ENCODE measurements at regions not wholly inside any gene's neighbourhood (a gene's known extent, or its start where the extent isn't known, plus 50 kb on each side); places are given as distances from the start of the nearest gene placed in this dataset.

DNA sequence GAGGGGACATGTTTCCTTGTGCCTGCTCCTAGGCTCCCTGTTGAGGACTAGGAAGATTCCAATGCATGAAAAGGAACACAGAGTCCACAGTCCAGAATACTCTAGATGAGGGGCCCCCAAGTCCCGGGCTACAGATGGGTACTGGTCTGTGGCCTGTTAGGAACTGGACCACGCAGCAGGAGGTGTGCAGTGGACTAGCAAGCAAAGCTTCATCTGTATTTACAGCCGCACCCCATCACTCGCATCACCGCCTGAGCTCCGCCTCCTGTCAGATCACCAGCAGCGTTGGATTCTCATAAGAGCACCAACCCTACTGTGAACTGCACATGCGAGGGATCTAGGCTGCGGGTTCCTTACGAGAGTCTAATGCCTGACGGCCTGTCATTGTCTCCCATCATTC is 233.0 kb upstream of the MKLN1 start:
- Histone ChIP-seq H3K27ac (no peak overlapping the region), H3K36me3 (peaks cover 0 to 4% of the 10 kb centered on the region in 2 donors), H3K27me3 (no peaks in the 10 kb centered on the region), H3K9me3 (no peaks in the 10 kb centered on the region), H3K4me1 (peaks cover 83 to 90% of the 10 kb centered on the region in 2 donors), H3K4me3 (replicated peaks in 1 of 3) (no peak overlapping the region)
- intact Hi-C loops (cut with DNase I): no loop called here
- WGBS, 2 donors: 94 to 98% methylated on average over 11 of the region's 11 CpGs
- TF ChIP-seq CTCF (IDR thresholded peaks at IDR 0.05) (no peak), POLR2A (IDR thresholded peaks at IDR 0.05) (no peak)
- DNase-seq: no peak

GRCh38 chr7:131095346-131095745 is 232.3 kb upstream of the MKLN1 start:
- intact Hi-C loops (cut with DNase I): no loop called here
- Histone ChIP-seq H3K27me3 (no peaks in the 10 kb centered on the region), H3K9me3 (no peaks in the 10 kb centered on the region), H3K36me3 (peaks cover 0 to 4% of the 10 kb centered on the region in 2 donors), H3K27ac (no peak overlapping the region), H3K4me1 (peaks cover 88 to 95% of the 10 kb centered on the region in 2 donors), H3K4me3 (replicated peaks in 1 of 3) (no peak overlapping the region)
- no peak for DNase-seq
- 77 to 79% methylated on average over 7 of the region's 7 CpGs for WGBS, 2 donors
- no peak for TF ChIP-seq CTCF (IDR thresholded peaks at IDR 0.05)
- no peak for TF ChIP-seq POLR2A (IDR thresholded peaks at IDR 0.05)

DNA sequence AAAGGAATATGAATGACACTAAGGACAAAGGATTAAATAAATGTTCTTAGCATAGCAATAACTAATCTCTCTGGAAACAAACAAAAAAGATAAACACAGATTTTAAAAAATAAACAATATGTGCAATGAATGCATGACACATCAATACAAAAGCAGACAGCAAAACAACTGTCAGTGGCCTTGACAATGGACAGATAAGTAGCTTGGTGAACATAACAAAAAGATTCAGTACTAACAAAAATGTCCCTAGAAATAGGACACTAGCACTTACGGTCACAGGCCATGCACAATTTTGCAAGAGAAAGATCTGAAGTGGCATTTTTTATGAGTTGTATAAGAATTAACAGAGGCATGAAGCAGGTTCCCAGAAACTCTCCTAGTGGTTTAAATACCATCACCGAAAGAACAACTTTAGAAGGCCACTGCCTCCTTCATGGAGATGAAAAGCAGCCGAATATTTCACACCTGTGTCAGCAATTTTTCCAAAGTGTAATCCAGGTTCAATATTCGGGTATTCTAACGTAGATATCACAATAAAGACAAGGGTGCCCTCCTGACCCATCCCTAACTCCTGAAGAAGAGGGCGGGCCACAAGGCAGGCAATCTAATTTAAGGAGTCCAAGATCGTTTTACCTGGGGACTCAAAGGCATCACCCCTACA is 231.3 kb upstream of the MKLN1 start:
- Histone ChIP-seq H3K27me3 (no peaks in the 10 kb centered on the region), H3K36me3 (peaks cover 0 to 4% of the 10 kb centered on the region in 2 donors), H3K27ac (peak overlapping the region; percentile 41 to 65 (median 59)), H3K4me1 (peaks cover 90 to 95% of the 10 kb centered on the region in 2 donors), H3K4me3 (replicated peaks in 1 of 3) (no peak overlapping the region), H3K9me3 (no peaks in the 10 kb centered on the region)
- DNase-seq: peak in 1 of 2 donors; percentile 21
- TF ChIP-seq POLR2A (IDR thresholded peaks at IDR 0.05) (no peak), CTCF (IDR thresholded peaks at IDR 0.05) (no peak)
- intact Hi-C loops (cut with DNase I): no loop called here
- WGBS, 2 donors: 68% methylated on average over 7 of the region's 7 CpGs

DNA sequence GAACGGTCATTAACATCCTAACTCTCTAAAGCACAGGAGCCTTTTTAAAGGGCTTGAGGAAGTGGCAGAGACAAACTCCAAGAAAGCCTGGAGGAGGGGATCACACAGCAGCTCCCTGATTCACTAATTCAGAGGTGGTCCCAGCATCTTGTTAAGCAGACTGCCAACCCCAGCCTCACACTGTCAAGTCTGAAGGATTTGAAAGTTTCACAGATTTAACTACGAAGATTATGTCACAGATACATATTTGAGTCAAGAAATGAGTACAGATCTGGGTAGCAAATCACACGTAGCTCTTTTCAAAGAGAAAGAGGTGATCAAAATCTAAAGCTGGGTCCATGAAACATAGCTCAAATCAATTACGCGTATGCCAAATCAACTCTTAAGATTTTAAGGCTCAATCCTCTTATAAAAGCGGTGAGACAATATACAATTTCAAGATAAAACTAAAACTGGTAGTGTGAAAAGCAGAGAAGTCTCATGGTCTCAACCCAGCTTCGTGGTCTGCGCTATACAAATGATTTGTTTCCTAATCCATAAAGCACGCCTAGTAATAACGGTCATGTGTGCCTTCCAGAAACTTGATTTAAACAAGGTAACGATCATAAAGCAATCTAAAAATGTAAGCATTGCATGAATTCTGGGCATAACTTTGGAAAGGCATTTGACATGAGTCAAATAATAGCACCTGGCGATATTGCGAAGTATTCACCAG is 229.9 kb upstream of the MKLN1 start:
- peaks cover 87 to 88% of the 10 kb centered on the region in 2 donors for H3K4me1 ChIP-seq
- H3K36me3 ChIP-seq: peaks cover 0 to 4% of the 10 kb centered on the region in 2 donors
- intact Hi-C loops (cut with DNase I): no loop called here
- TF ChIP-seq POLR2A (IDR thresholded peaks at IDR 0.05) (no peak), CTCF (IDR thresholded peaks at IDR 0.05) (no peak)
- no peaks in the 10 kb centered on the region for H3K9me3 ChIP-seq
- 83 to 84% methylated on average over 13 of the region's 13 CpGs for WGBS, 2 donors
- H3K4me3 ChIP-seq (replicated peaks in 1 of 3): no peak overlapping the region
- peak overlapping the region in 2 of 3 donors; percentile 59 to 65 for H3K27ac ChIP-seq
- H3K27me3 ChIP-seq: no peaks in the 10 kb centered on the region
- DNase-seq: no peak

DNA sequence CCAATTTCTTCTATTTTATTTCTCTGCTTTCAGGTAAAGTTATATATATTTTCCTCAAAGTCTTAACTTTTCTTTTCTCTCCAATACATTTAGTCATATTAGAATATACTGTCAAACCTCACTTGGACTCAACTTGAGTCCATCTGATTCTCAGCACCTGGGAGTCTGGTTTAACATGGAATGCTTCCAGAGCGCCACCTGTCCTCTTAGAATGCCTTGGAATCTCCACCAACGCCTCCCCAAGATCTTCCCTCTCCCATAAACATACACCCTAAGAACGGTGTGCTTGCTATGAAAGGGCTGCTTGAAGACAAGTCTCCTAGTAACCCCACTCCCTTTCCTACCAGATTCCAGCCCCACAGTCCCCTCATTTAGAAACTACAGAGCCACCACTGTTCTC is 229.1 kb upstream of the MKLN1 start:
- 89 to 92% methylated on average over 3 of the region's 3 CpGs for WGBS, 2 donors
- TF ChIP-seq POLR2A (IDR thresholded peaks at IDR 0.05) (no peak), CTCF (IDR thresholded peaks at IDR 0.05) (no peak)
- H3K9me3 ChIP-seq: no peaks in the 10 kb centered on the region
- intact Hi-C loops (cut with DNase I): no loop called here
- H3K27me3 ChIP-seq: no peaks in the 10 kb centered on the region
- peak overlapping the region in 1 of 3 donors; percentile 65 for H3K27ac ChIP-seq
- no peak overlapping the region for H3K4me3 ChIP-seq (replicated peaks in 1 of 3)
- peaks cover 0 to 1% of the 10 kb centered on the region in 2 donors for H3K36me3 ChIP-seq
- peaks cover 80 to 89% of the 10 kb centered on the region in 2 donors for H3K4me1 ChIP-seq
- DNase-seq: no peak
